ENCODE measurements at regions not wholly inside any gene's neighbourhood (a gene's known extent, or its start where the extent isn't known, plus 50 kb on each side); places are given as distances from the start of the nearest gene placed in this dataset.

GRCh38 chr18:56302156-56302555, 336.2 kb downstream of the TXNL1 start:
- no peak for TF ChIP-seq EZH2 (IDR thresholded peaks at IDR 0.05)
- TF ChIP-seq POLR2AphosphoS5 (IDR thresholded peaks at IDR 0.05; ENCODE audit: borderline replicate concordance, low read depth, low read length): no peak
- no peak for TF ChIP-seq FOXP2 (optimal IDR thresholded peaks at IDR 0.05; ENCODE audit: control extremely low read depth, extremely low read length, insufficient read depth)

Measured in SK-N-MC (cell line).